GM12872 (cell line): ENCODE measurements at regions not wholly inside any gene's neighbourhood (a gene's known extent, or its start where the extent isn't known, plus 50 kb on each side); places are given as distances from the start of the nearest gene placed in this dataset.

Experiments
- TF ChIP-seq, protein P1 (sequence below): IDR thresholded peaks from 3 replicates; pipeline ENCODE4 v1.5.1; 2011; ENCODE audit warnings: low read depth, mild to moderate bottlenecking, low read length, moderate library complexity; ENCODE audit not compliant: insufficient read depth

DNA sequence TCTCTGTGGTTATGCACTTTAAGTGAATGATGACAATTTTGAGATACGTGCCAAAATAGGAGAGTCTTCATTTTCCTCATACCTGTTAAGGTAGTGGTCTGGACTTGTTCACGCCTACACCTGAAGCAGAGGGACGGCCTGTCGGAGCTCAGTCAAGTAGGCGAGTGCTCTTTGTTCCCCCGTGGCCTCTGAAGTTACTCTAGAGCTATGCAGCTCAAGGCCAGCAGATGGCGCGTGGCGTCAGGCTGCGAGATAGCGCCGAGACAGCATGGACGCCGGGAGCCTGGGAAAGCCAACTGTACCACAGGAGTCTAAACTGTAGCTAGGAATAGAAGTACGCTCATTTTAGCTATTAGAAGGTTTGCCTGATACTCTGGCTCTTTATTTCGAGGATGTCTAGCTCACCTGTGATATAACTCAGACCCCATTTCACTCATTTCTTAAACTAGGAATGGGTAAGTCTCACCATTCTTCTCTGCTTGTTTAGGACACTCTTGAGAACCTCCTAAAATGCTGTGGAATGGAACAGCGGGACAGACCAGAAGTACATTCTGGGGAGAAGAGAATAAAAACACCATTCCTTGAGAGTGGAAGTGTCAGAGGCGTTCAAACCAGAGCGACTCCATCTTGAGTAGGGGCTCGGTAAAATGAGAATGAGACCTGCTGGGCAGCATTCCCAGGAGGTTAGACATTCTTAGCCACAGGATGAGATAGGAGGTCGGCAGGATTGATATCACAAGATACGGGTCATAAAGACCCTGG lies 267.4 kb upstream of the HMGA2 start:
- TF ChIP-seq, protein P1, sequence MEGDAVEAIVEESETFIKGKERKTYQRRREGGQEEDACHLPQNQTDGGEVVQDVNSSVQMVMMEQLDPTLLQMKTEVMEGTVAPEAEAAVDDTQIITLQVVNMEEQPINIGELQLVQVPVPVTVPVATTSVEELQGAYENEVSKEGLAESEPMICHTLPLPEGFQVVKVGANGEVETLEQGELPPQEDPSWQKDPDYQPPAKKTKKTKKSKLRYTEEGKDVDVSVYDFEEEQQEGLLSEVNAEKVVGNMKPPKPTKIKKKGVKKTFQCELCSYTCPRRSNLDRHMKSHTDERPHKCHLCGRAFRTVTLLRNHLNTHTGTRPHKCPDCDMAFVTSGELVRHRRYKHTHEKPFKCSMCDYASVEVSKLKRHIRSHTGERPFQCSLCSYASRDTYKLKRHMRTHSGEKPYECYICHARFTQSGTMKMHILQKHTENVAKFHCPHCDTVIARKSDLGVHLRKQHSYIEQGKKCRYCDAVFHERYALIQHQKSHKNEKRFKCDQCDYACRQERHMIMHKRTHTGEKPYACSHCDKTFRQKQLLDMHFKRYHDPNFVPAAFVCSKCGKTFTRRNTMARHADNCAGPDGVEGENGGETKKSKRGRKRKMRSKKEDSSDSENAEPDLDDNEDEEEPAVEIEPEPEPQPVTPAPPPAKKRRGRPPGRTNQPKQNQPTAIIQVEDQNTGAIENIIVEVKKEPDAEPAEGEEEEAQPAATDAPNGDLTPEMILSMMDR, result peak; percentile 91

DNA sequence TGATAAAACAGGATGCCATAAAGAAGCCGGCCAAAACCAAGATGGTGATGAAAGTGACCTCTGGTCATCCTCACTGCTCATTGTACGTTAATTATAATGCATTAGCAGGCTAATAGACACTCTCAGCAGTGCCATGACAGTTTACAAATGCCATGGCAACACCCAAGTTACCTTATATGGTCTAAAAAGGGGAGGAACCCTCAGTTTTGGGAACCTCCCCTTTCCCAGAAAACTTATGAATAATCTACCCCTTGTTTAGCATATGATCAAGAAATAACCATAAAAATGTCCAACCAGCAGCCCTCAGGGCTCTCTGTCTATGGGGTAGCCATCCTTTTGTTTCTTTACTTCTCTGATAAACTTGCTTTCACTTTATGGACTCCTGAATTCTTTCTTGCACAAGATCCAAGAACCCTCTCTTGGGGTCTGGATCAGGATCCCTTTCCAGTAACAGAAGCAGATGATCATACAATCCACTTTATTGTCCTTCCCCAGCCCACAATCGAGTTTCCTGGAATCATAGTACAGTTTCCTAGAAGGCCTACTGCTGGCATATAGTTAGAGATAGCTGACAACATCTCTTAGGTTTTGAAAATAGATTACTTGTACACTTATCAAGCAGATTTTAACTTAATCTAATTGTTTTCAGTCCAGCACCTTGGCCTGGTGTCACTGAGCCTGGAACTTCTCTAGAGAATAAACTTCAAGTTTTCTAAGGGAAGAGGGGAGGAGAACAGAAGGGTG lies 266.7 kb upstream of the HMGA2 start:
- TF ChIP-seq, protein P1, result no peak

DNA sequence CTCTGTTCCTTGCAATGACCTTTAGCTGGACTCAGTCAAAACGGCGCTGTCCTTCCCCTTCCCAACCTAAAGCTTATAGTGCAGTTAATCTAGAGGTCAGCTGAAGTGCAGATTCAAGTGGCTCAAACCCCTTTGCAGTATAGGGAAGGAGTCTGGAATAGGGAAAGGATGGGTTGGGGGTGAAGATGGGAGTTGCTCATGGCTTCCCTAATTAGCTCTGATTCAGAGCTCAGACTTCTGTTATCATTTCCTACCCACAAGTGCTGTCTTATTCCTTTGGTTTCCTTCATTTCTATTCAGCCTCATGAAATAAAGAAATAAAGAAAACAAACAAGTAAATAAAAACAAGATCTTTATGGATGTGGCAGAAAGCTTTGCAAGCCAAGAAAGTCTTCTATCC lies 264.0 kb upstream of the HMGA2 start:
- TF ChIP-seq, protein P1, result no peak

DNA sequence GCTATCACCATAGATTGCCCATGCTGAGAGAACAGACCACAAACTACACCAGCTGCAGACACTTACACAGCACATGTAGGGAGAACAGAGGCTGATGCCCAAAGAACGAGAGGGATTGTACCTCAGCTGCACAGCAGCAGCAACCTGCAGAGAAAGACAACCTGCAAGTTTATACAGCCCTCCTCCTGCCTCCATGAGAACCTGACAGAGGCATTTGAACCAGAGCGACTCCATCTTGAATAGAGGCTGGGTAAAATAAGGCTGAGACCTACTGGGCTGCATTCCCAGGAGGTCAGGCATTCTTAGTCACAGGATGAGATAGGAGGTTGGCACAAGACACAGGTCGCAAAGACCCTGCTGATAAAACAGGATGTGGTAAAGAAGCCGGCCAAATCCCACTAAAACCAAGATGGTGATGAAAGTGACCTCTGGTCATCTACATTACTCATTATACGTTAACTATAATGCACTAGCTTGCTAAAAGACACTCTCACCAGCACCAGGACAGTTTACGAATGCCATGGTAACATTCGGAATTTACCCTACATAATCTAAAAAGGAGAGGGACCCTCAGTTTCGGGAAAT lies 262.4 kb upstream of the HMGA2 start:
- TF ChIP-seq, protein P1, result no peak

DNA sequence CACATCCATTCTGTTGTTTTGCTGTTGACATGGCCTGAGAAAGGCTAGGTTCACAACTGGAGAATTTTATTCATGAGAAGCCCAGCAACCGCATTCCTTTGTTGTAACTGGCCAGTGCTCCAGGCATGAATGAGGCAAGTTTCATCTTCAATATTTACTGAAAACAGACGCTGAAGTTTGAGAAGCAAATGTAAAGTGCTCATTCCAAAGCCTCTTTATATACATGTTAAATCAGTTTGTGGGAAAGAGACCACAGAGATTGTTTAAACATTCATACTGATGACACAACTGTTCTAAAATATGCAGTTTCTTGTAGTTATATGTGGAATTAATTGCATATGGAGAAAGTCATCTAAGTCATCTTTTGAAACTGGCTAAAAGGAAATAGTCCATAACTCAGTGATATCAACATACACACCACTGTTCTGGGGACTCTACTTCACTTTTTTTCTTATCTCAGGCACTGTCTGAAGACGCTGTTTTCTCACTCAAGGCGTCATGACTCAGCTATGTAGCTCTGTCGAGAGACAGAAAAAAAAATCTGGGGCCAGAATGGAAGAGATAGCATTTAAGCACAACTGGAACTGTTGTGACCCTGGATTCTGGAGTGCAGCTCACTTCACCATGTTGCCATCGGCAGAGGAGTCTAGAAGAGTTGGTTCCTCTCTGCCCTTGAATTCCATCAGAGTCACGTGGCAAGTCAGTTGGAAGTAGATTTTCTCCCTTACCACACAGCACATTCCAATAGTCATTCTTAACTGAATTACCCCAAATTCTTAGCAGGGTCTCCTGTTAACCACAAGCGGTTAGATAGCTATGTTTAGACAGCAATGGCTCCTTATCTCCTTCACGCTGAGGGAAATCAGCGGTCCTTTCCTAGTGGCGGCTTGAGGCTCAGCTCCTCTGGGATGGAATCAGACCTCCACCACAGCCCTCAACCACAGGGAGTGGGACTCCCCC lies 258.4 kb upstream of the HMGA2 start:
- TF ChIP-seq, protein P1, result no peak

DNA sequence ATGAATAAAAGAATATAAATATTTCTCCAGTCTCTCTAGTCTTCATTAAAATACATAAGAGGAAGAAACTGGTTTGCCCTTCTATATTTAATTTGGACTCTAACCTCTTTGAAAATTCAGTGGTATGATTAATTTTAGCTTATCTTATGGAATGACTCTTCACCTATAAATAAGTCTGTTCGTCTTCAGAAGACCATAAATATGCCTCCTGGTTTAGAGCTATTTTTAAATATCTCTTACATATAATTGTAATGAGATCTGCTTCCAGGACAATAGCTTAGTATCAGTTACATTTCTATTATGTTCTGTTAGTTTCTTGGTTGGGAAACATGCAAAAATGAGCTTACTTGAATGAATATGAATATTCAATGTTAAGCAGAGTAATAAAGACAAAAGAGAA lies 257.5 kb upstream of the HMGA2 start:
- TF ChIP-seq, protein P1, result no peak
